ENCODE measurements at regions not wholly inside any gene's neighbourhood (a gene's known extent, or its start where the extent isn't known, plus 50 kb on each side); places are given as distances from the start of the nearest gene placed in this dataset.
"Not testable (repeated sequence)": the region's sequence is repeated elsewhere in the genome, so short reads cannot be mapped to it uniquely, and the experiment has no call there.

DNA sequence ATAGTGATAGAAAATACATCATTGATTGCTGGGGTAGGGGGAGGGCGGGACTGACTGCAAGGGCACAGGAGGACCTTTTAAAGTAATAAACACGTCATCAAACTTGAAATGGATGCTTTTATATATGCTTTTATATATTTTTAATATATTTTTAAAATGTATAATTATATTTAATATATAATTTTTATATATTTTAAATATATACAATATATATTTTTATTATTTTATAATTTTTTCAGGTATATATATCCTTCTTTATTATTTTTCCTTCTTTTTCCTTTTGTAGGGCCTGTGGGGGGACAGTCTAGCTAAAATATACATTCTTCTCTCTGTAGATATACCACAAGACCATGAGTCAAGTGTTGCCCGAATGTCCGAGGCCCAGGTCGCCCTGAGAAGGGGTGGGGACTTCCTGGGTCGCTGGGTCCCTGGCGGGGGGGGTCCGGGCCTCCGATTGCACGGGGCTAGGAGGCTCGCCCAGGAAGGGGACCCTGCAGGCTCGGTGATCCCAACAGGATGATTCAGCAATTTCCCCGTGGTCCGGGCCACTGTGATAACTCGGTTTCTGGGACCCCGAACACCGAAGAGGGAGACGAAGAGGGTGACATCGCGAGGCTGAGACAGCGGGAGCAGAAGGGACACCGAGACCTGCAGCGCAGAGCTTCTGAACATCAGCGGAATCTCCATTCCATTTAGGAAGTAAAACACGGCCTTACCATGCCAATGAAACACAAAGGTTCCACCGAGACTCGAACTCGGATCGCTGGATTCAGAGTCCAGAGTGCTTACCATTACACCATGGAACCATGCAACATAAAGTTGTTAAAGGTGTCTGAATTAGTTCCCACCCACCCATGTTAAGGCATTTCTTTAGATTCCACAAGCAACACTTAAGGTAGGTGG lies 112.5 kb upstream of the NBPF11 start:
- H3K36me3 ChIP-seq (ENCODE audit: insufficient read depth, low read length, poor library complexity, severe bottlenecking), result no peaks in the 10 kb centered on the region
- peak; percentile 18 for DNase-seq (ENCODE audit: low spot score)
- no peaks in the 10 kb centered on the region for H3K9me3 ChIP-seq (ENCODE audit: low read depth, low read length, poor library complexity, severe bottlenecking)
- ChIA-PET CTCF (no interaction called here), POLR2A (ENCODE audit: low non-redundant PET) (no interaction called here)
- H3K27ac ChIP-seq (ENCODE audit: low read depth, low read length, poor library complexity, severe bottlenecking), result no peak overlapping the region
- no peaks in the 10 kb centered on the region for H3K4me1 ChIP-seq (ENCODE audit: insufficient read depth, low read length, poor library complexity, severe bottlenecking)
- H3K27me3 ChIP-seq (replicated peaks; ENCODE audit: insufficient read depth, low read depth, low read length, poor library complexity), result no peaks in the 10 kb centered on the region
- TF ChIP-seq, protein P1, sequence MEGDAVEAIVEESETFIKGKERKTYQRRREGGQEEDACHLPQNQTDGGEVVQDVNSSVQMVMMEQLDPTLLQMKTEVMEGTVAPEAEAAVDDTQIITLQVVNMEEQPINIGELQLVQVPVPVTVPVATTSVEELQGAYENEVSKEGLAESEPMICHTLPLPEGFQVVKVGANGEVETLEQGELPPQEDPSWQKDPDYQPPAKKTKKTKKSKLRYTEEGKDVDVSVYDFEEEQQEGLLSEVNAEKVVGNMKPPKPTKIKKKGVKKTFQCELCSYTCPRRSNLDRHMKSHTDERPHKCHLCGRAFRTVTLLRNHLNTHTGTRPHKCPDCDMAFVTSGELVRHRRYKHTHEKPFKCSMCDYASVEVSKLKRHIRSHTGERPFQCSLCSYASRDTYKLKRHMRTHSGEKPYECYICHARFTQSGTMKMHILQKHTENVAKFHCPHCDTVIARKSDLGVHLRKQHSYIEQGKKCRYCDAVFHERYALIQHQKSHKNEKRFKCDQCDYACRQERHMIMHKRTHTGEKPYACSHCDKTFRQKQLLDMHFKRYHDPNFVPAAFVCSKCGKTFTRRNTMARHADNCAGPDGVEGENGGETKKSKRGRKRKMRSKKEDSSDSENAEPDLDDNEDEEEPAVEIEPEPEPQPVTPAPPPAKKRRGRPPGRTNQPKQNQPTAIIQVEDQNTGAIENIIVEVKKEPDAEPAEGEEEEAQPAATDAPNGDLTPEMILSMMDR (conservative IDR thresholded peaks at IDR 0.05; ENCODE audit: low read depth, low read length), result no peak
- TF ChIP-seq EZH2 (IDR thresholded peaks at IDR 0.05; ENCODE audit: borderline replicate concordance, low read depth, low read length, poor library complexity, severe bottlenecking), result no peak
- peak overlapping the region; percentile 43 for H3K4me3 ChIP-seq (ENCODE audit: low read depth, low read length, poor library complexity, severe bottlenecking)
- BruUV-seq (replicated peaks), result no TSS peak
- intact Hi-C loops (cut with micrococcal nuclease; ENCODE audit: unreplicated experiment), result loop anchor here (10.0 kb wide), 1 partner anchor 70 kb away; no protein-coding TSS in a partner anchor

DNA sequence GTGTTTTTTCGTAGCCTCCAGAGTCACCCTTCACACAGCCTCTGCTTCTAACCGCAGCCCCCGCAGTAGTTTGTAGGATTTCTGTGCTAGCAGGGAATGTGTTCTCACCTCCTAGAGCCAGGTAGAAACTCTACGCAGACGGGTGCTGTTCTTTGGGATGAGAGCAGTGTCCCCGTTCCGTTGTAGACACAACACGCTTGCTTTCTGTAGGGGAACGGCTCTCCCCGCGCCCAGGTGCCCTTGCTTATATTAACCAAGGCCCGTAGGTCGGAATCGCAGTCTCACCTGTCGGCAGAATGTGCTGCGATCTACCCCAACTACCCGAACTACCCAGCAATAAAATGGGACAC lies 111.8 kb upstream of the NBPF11 start:
- no peak for DNase-seq (ENCODE audit: low spot score)
- H3K27ac ChIP-seq (ENCODE audit: low read depth, low read length, poor library complexity, severe bottlenecking), result no peak overlapping the region
- H3K4me1 ChIP-seq (ENCODE audit: insufficient read depth, low read length, poor library complexity, severe bottlenecking), result no peaks in the 10 kb centered on the region
- POLR2A ChIA-PET (ENCODE audit: low non-redundant PET), result interaction anchor here (0.6 to 1.1 kb wide), 3 partner anchors 16 to 100 kb away, joined by 3 to 5 read pairs (median 5); no protein-coding TSS in a partner anchor
- no TSS peak for BruUV-seq (replicated peaks)
- H3K27me3 ChIP-seq (replicated peaks; ENCODE audit: insufficient read depth, low read depth, low read length, poor library complexity), result no peaks in the 10 kb centered on the region
- intact Hi-C loops (cut with micrococcal nuclease; ENCODE audit: unreplicated experiment), result loop anchor here (10.0 kb wide), 1 partner anchor 71 kb away; no protein-coding TSS in a partner anchor
- H3K9me3 ChIP-seq (ENCODE audit: low read depth, low read length, poor library complexity, severe bottlenecking), result no peaks in the 10 kb centered on the region
- CTCF ChIA-PET, result no interaction called here
- no peaks in the 10 kb centered on the region for H3K36me3 ChIP-seq (ENCODE audit: insufficient read depth, low read length, poor library complexity, severe bottlenecking)
- peak overlapping the region; percentile 43 for H3K4me3 ChIP-seq (ENCODE audit: low read depth, low read length, poor library complexity, severe bottlenecking)
- TF ChIP-seq EZH2 (IDR thresholded peaks at IDR 0.05; ENCODE audit: borderline replicate concordance, low read depth, low read length, poor library complexity, severe bottlenecking), result no peak
- TF ChIP-seq, protein P1 (conservative IDR thresholded peaks at IDR 0.05; ENCODE audit: low read depth, low read length), result no peak

DNA sequence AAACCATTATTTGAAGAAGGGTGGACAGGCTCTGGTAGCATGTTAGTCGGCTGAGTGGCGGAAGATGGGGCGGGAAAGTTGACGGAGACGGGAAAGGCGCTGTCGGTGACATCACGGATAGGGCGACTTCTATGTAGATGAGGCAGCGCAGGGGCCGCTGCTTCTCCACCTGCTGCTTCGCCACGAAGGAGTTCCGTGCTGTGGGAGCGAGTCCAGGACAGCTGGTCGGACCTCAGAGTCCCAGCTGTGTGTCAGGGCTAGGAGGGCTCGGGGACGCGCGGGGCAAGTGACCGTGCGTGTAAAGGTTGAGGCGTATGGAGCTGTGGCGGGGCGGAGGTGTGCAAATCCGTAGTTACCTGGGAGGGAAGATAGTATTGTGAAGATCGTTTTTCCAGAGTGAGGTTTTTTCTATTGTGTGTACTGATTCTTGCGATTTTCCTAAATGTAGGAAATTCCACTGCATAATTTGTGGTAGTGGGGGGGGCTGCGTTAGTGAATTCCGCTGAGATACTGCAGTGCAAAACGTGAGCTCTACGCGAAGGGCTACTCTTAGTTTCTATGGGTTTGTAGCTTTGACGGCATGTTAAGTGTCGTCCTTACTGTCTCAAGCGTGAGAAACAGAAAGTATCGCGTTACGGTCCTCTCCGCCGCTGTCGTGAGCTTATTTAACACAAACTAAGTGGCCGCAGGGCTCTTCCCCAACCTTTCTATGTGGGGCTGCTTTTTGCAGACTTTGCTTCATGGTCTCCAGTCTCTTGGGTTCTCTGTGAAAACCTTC lies 111.2 kb upstream of the NBPF11 start:
- DNase-seq (ENCODE audit: low spot score), result peak; percentile 79
- Histone ChIP-seq H3K4me1 (ENCODE audit: insufficient read depth, low read length, poor library complexity, severe bottlenecking) (no peaks in the 10 kb centered on the region), H3K27me3 (replicated peaks; ENCODE audit: insufficient read depth, low read depth, low read length, poor library complexity) (no peaks in the 10 kb centered on the region), H3K4me3 (ENCODE audit: low read depth, low read length, poor library complexity, severe bottlenecking) (peak overlapping the region; percentile 43), H3K9me3 (ENCODE audit: low read depth, low read length, poor library complexity, severe bottlenecking) (no peaks in the 10 kb centered on the region), H3K27ac (ENCODE audit: low read depth, low read length, poor library complexity, severe bottlenecking) (peak overlapping the region; percentile 72), H3K36me3 (ENCODE audit: insufficient read depth, low read length, poor library complexity, severe bottlenecking) (no peaks in the 10 kb centered on the region)
- TF ChIP-seq, protein P1 (conservative IDR thresholded peaks at IDR 0.05; ENCODE audit: low read depth, low read length), result no peak
- TF ChIP-seq EZH2 (IDR thresholded peaks at IDR 0.05; ENCODE audit: borderline replicate concordance, low read depth, low read length, poor library complexity, severe bottlenecking), result no peak
- ChIA-PET POLR2A (ENCODE audit: low non-redundant PET) (interaction anchor here (0.6 to 1.1 kb wide), 3 partner anchors 16 to 99 kb away, joined by 3 to 5 read pairs (median 5); no protein-coding TSS in a partner anchor), CTCF (no interaction called here)
- TSS peak; percentile 98 for BruUV-seq (replicated peaks)
- intact Hi-C loops (cut with micrococcal nuclease; ENCODE audit: unreplicated experiment), result loop anchor here (10.0 kb wide), 1 partner anchor 71 kb away; no protein-coding TSS in a partner anchor

DNA sequence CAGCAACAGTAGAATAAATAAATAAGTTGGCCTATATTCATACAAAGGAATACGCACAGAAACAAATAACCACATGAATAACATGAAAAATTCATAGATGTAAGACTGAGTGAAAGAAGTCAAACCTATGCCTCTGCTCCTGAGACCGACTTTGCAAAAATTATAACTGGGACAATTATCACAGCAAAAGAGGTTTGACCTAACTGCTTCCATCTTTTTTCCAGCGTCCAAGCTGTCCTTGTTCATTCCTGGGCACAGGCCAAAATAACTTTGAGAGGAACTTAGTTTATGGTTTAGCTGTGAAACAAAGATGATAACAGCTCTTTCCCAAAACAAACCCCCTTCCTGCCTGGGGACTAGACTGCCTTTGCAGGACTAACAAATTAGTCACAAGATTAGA lies 109.6 kb upstream of the NBPF11 start:
- POLR2A ChIA-PET (ENCODE audit: low non-redundant PET); CTCF ChIA-PET: not testable (repeated sequence)
- intact Hi-C loops (cut with micrococcal nuclease; ENCODE audit: unreplicated experiment), result loop anchor here (10.0 kb wide), 1 partner anchor 73 kb away; no protein-coding TSS in a partner anchor

DNA sequence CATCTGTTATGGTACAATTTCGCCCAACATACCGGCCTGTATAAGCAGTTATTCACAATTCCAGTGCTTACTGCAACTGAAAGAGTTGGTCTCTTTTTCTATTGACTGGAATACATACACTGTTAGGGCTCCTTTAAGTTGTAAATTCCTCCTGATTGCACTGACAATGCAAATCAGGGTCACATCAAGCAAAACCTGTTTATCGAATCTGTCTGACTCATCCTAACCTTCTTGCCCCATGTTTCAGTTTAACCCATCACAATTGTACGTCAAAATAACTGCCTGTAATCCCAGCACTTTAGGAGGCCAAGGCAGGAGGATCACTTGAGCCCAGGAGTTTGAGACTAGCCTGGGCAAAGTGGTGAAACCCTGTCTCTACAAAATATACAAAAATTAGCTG lies 105.8 kb upstream of the NBPF11 start:
- H3K36me3 ChIP-seq (ENCODE audit: insufficient read depth, low read length, poor library complexity, severe bottlenecking); POLR2A ChIA-PET (ENCODE audit: low non-redundant PET); DNase-seq (ENCODE audit: low spot score); H3K27me3 ChIP-seq (replicated peaks; ENCODE audit: insufficient read depth, low read depth, low read length, poor library complexity); H3K27ac ChIP-seq (ENCODE audit: low read depth, low read length, poor library complexity, severe bottlenecking); CTCF ChIA-PET; H3K9me3 ChIP-seq (ENCODE audit: low read depth, low read length, poor library complexity, severe bottlenecking); BruUV-seq (replicated peaks); H3K4me1 ChIP-seq (ENCODE audit: insufficient read depth, low read length, poor library complexity, severe bottlenecking); intact Hi-C loops (cut with micrococcal nuclease; ENCODE audit: unreplicated experiment); H3K4me3 ChIP-seq (ENCODE audit: low read depth, low read length, poor library complexity, severe bottlenecking): not testable (repeated sequence)

More for the DNA sequence above, 109.6 kb upstream of the NBPF11 start:
- H3K36me3 ChIP-seq (ENCODE audit: insufficient read depth, low read length, poor library complexity, severe bottlenecking); BruUV-seq (replicated peaks); H3K4me1 ChIP-seq (ENCODE audit: insufficient read depth, low read length, poor library complexity, severe bottlenecking); H3K27ac ChIP-seq (ENCODE audit: low read depth, low read length, poor library complexity, severe bottlenecking); H3K4me3 ChIP-seq (ENCODE audit: low read depth, low read length, poor library complexity, severe bottlenecking); H3K27me3 ChIP-seq (replicated peaks; ENCODE audit: insufficient read depth, low read depth, low read length, poor library complexity); H3K9me3 ChIP-seq (ENCODE audit: low read depth, low read length, poor library complexity, severe bottlenecking); DNase-seq (ENCODE audit: low spot score): not testable (repeated sequence)
